Spleen (tissue), 11 donors: ENCODE measurements at regions not wholly inside any gene's neighbourhood (a gene's known extent, or its start where the extent isn't known, plus 50 kb on each side); places are given as distances from the start of the nearest gene placed in this dataset.

Experiments used
- DNase-seq: peaks from one replicate; pipeline ENCODE4 v3.0.0-alpha.2; 2020
- H3K27ac ChIP-seq, 8 donors: fragments of 200-600 bp; sonication (generic) in 7 of 8; 1 replicate in 4 of 8; 2 replicates in 4 of 8; pipeline versions ENCODE4 v1.5.0 to v1.8.0; 2016 to 2021; ENCODE audit warnings: inconsistent platforms in 4 of 8, mild to moderate bottlenecking in 4 of 8, moderate library complexity in 1 of 8
- H3K27me3 ChIP-seq, 7 donors: fragments of 200-600 bp; sonication (generic) in 6 of 7; replicated peaks in 1 of 7; 1 replicate in 4 of 7; 2 replicates in 3 of 7; pipeline versions ENCODE4 v1.5.0 to v1.8.0; 2016 to 2021; ENCODE audit warnings: inconsistent platforms in 3 of 7, mild to moderate bottlenecking in 1 of 7
- H3K36me3 ChIP-seq, 6 donors: fragments of 200-600 bp; sonication (generic) in 5 of 6; 1 replicate in 4 of 6; 2 replicates in 2 of 6; pipeline versions ENCODE4 v1.5.0 to v1.8.0; 2016 to 2021; ENCODE audit warnings: inconsistent platforms in 2 of 6
- H3K4me1 ChIP-seq, 6 donors: fragments of 200-600 bp; sonication (generic) in 5 of 6; 1 replicate in 3 of 6; 2 replicates in 3 of 6; pipeline versions ENCODE4 v1.5.0 to v1.8.0; 2016 to 2021; ENCODE audit warnings: inconsistent platforms in 3 of 6
- H3K4me3 ChIP-seq, 8 donors: fragments of 200-600 bp; sonication (generic) in 7 of 8; 1 replicate in 4 of 8; 2 replicates in 4 of 8; pipeline versions ENCODE4 v1.5.0 to v1.8.0; 2016 to 2021; ENCODE audit warnings: inconsistent platforms in 4 of 8, mild to moderate bottlenecking in 4 of 8, moderate library complexity in 2 of 8
- H3K9me3 ChIP-seq, 8 donors: fragments of 200-600 bp; sonication (generic) in 7 of 8; 1 replicate in 4 of 8; 2 replicates in 4 of 8; pipeline versions ENCODE4 v1.5.0 to v1.8.0; 2016 to 2021; ENCODE audit warnings: inconsistent platforms in 4 of 8
- POLR2A ChIP-seq, 3 donors: fragments of 450-650 bp; IDR thresholded peaks; one replicate each; pipeline ENCODE4 v1.5.1; 2017; ENCODE audit warnings: antibody characterized with exemption in 3 of 3, mild to moderate bottlenecking in 1 of 3
- POLR2AphosphoS5 ChIP-seq, 3 donors: sonication (generic); formaldehyde crosslinking; IDR thresholded peaks; one replicate each; pipeline ENCODE4 v1.5.1; 2017; ENCODE audit warnings: antibody characterized with exemption in 3 of 3
- WGBS, 5 donors: extraction: QIAGEN DNeasy Blood & Tissue Kit in 3 of 5; methylation state at CpG; one replicate each; pipeline versions ENCODE4 v1.1.5 to v1.1.7; 2013 to 2018; 5-methylcytosine and 5-hydroxymethylcytosine counted together
- intact Hi-C: fragments of 100-400 bp; cut with DNase I; formaldehyde crosslinking; loops from one replicate; pipeline ENCODE4 v1.15.0; 2023; ENCODE audit warnings: low total_unique reads
- TF ChIP-seq, protein P1 (sequence below), 11 experiments: fragments of 200-600 bp in 7 of 11; fragments of 450-650 bp in 4 of 11; sonication (generic) in 4 of 11; IDR thresholded peaks in 8 of 11; conservative IDR thresholded peaks in 3 of 11; 1 replicate in 7 of 11; 2 replicates in 4 of 11; pipeline versions ENCODE4 v1.4.0 to v1.8.0; 2016 to 2021; ENCODE audit warnings: antibody characterized with exemption in 11 of 11, inconsistent platforms in 4 of 11, mild to moderate bottlenecking in 1 of 11
- donor health status: healthy with polysubstance abuse.
- donor health status: DM: no; HTN: no; CAD: no; lungs with moderate emphysema.
- donor health status: DM: no; HTN: no; CAD: no.
- donor health status: Bipolar disorder and iron deficiency.
- donor health status: healthy.
- donor health status: DM: no; HTN: no; CAD: no.
- donor health status: DM: yes; HTN: yes; CAD: no.

- intact Hi-C loops = no loop called here
- 40 to 71% (median 62%) methylated on average over 1 of the region's 1 CpG for WGBS, 5 donors
- no peak for DNase-seq
- Histone ChIP-seq H3K4me1 (no peaks in the 10 kb centered on the region), H3K36me3 (no peaks in the 10 kb centered on the region), H3K9me3 (peaks cover 0 to 35% (median 26%) of the 10 kb centered on the region in 8 donors), H3K27ac (no peak overlapping the region), H3K4me3 (no peak overlapping the region), H3K27me3 (no peaks in the 10 kb centered on the region)
- TF ChIP-seq POLR2A (IDR thresholded peaks at IDR 0.05) (no peak), POLR2AphosphoS5 (IDR thresholded peaks at IDR 0.05) (no peak)
- TF ChIP-seq, protein P1, sequence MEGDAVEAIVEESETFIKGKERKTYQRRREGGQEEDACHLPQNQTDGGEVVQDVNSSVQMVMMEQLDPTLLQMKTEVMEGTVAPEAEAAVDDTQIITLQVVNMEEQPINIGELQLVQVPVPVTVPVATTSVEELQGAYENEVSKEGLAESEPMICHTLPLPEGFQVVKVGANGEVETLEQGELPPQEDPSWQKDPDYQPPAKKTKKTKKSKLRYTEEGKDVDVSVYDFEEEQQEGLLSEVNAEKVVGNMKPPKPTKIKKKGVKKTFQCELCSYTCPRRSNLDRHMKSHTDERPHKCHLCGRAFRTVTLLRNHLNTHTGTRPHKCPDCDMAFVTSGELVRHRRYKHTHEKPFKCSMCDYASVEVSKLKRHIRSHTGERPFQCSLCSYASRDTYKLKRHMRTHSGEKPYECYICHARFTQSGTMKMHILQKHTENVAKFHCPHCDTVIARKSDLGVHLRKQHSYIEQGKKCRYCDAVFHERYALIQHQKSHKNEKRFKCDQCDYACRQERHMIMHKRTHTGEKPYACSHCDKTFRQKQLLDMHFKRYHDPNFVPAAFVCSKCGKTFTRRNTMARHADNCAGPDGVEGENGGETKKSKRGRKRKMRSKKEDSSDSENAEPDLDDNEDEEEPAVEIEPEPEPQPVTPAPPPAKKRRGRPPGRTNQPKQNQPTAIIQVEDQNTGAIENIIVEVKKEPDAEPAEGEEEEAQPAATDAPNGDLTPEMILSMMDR (IDR thresholded peaks at IDR 0.05 in 8 of 11, conservative IDR thresholded peaks at IDR 0.05 in 3 of 11) = no peak
These were observed 169.5 kb downstream of the NOL4 start for GRCh38 chr18:34055227-34055626.

- 90 to 97% (median 93%) methylated on average over 2 of the region's 2 CpGs for WGBS, 5 donors
- no peak overlapping the region for H3K4me3 ChIP-seq
- DNase-seq = no peak
- H3K36me3 ChIP-seq = no peaks in the 10 kb centered on the region
- H3K27ac ChIP-seq = no peak overlapping the region
- H3K4me1 ChIP-seq = no peaks in the 10 kb centered on the region
- intact Hi-C loops = no loop called here
- peaks cover 0 to 13% (median 8%) of the 10 kb centered on the region in 8 donors for H3K9me3 ChIP-seq
- no peaks in the 10 kb centered on the region for H3K27me3 ChIP-seq
- TF ChIP-seq POLR2A (IDR thresholded peaks at IDR 0.05) (no peak), POLR2AphosphoS5 (IDR thresholded peaks at IDR 0.05) (no peak)
- TF ChIP-seq, protein P1 (IDR thresholded peaks at IDR 0.05 in 8 of 11, conservative IDR thresholded peaks at IDR 0.05 in 3 of 11) = no peak
These were observed 174.1 kb downstream of the NOL4 start for GRCh38 chr18:34050661-34051060.

GRCh38 chr18:34049511-34049910 lies 175.2 kb downstream of the NOL4 start:
- H3K27ac ChIP-seq = no peak overlapping the region
- no peak for TF ChIP-seq POLR2AphosphoS5 (IDR thresholded peaks at IDR 0.05)
- TF ChIP-seq POLR2A (IDR thresholded peaks at IDR 0.05) = no peak
- TF ChIP-seq, protein P1 (IDR thresholded peaks at IDR 0.05 in 8 of 11, conservative IDR thresholded peaks at IDR 0.05 in 3 of 11) = no peak
- no peaks in the 10 kb centered on the region for H3K27me3 ChIP-seq
- no peak for DNase-seq
- WGBS, 5 donors = 77 to 84% (median 80%) methylated on average over 3 of the region's 3 CpGs
- H3K4me3 ChIP-seq = no peak overlapping the region
- no peaks in the 10 kb centered on the region for H3K36me3 ChIP-seq
- intact Hi-C loops = no loop called here
- H3K9me3 ChIP-seq = peaks cover 0 to 3% (median 0%) of the 10 kb centered on the region in 8 donors
- H3K4me1 ChIP-seq = no peaks in the 10 kb centered on the region

GRCh38 chr18:34048423-34048822 lies 176.3 kb downstream of the NOL4 start:
- Histone ChIP-seq H3K4me3 (no peak overlapping the region), H3K36me3 (no peaks in the 10 kb centered on the region), H3K4me1 (no peaks in the 10 kb centered on the region), H3K9me3 (no peaks in the 10 kb centered on the region), H3K27me3 (no peaks in the 10 kb centered on the region), H3K27ac (no peak overlapping the region)
- TF ChIP-seq, protein P1 (IDR thresholded peaks at IDR 0.05 in 8 of 11, conservative IDR thresholded peaks at IDR 0.05 in 3 of 11) = no peak
- TF ChIP-seq POLR2A (IDR thresholded peaks at IDR 0.05) = no peak
- no peak for TF ChIP-seq POLR2AphosphoS5 (IDR thresholded peaks at IDR 0.05)
- 78 to 94% (median 83%) methylated on average over 3 of the region's 3 CpGs for WGBS, 5 donors
- DNase-seq = no peak
- intact Hi-C loops = no loop called here
